H9 (cell line): ENCODE measurements at regions not wholly inside any gene's neighbourhood (a gene's known extent, or its start where the extent isn't known, plus 50 kb on each side); places are given as distances from the start of the nearest gene placed in this dataset.

Source experiments
- DNase-seq: peaks from one replicate; pipeline ENCODE4 v3.0.0-alpha.2; 2017
- H2AFZ ChIP-seq: one replicate; pipeline ENCODE4 v1.6.1; 2013; ENCODE audit warnings: mild to moderate bottlenecking, low read length, control low read depth, moderate library complexity
- H2AK5ac ChIP-seq: 2 replicates; pipeline ENCODE4 v1.6.1; 2013; ENCODE audit warnings: low read length, control low read depth, mixed read lengths; ENCODE audit not compliant: insufficient read length
- H2BK120ac ChIP-seq: one replicate; pipeline ENCODE4 v1.6.1; 2013; ENCODE audit warnings: low read depth, mild to moderate bottlenecking, low read length, control low read depth, inconsistent platforms; ENCODE audit not compliant: poor library complexity, severe bottlenecking
- H2BK12ac ChIP-seq: 2 replicates; pipeline ENCODE4 v1.6.1; 2013; ENCODE audit warnings: low read length, control low read depth, mixed read lengths, low read depth; ENCODE audit not compliant: insufficient read length
- H2BK15ac ChIP-seq: 2 replicates; pipeline ENCODE4 v1.6.1; 2013; ENCODE audit warnings: low read depth, low read length, control low read depth
- H2BK20ac ChIP-seq: one replicate; pipeline ENCODE4 v1.6.1; 2013; ENCODE audit warnings: low read depth, mild to moderate bottlenecking, low read length, control low read depth, inconsistent platforms; ENCODE audit not compliant: poor library complexity, severe bottlenecking
- H2BK5ac ChIP-seq: 2 replicates; pipeline ENCODE4 v1.6.1; 2013; ENCODE audit warnings: low read length, control low read depth, mixed read lengths; ENCODE audit not compliant: insufficient read length
- H3K14ac ChIP-seq: 2 replicates; pipeline ENCODE4 v1.6.1; 2013; ENCODE audit warnings: low read length, control low read depth; ENCODE audit not compliant: insufficient read depth
- H3K18ac ChIP-seq: 2 replicates; pipeline ENCODE4 v1.6.1; 2013; ENCODE audit warnings: low read depth, mild to moderate bottlenecking, mixed read lengths, low read length, control low read depth; ENCODE audit not compliant: insufficient read length
- H3K23ac ChIP-seq: 2 replicates; pipeline ENCODE4 v1.6.1; 2013; ENCODE audit warnings: low read length, control low read depth, mixed read lengths, low read depth; ENCODE audit not compliant: insufficient read length
- H3K23me2 ChIP-seq: 2 replicates; pipeline ENCODE4 v1.6.1; 2013; ENCODE audit warnings: low read depth, mild to moderate bottlenecking, mixed read lengths, low read length, control low read depth; ENCODE audit not compliant: insufficient read length, poor library complexity, severe bottlenecking
- H3K27ac ChIP-seq: 2 replicates; pipeline ENCODE4 v1.5.1; 2013; ENCODE audit warnings: low read length, control low read depth, mixed read lengths, low read depth; ENCODE audit not compliant: insufficient read length
- H3K27me3 ChIP-seq: 2 replicates; pipeline ENCODE4 v1.6.1; 2013; ENCODE audit warnings: low read length, control low read depth, inconsistent platforms; ENCODE audit not compliant: insufficient read depth
- H3K4ac ChIP-seq: 2 replicates; pipeline ENCODE4 v1.6.1; 2013; ENCODE audit warnings: low read depth, mild to moderate bottlenecking, control low read depth, inconsistent platforms, low read length, moderate library complexity
- H3K4me1 ChIP-seq: 2 replicates; pipeline ENCODE4 v1.6.1; 2013; ENCODE audit warnings: low read length, control low read depth, inconsistent platforms; ENCODE audit not compliant: insufficient read depth
- H3K4me2 ChIP-seq: 2 replicates; pipeline ENCODE4 v1.6.1; 2013; ENCODE audit warnings: low read length, control low read depth, mixed read lengths; ENCODE audit not compliant: insufficient read length, insufficient read depth
- H3K56ac ChIP-seq: 2 replicates; pipeline ENCODE4 v1.6.1; 2013; ENCODE audit warnings: low read depth, mild to moderate bottlenecking, mixed read lengths, low read length, control low read depth; ENCODE audit not compliant: insufficient read length
- H3K79me1 ChIP-seq: 2 replicates; pipeline ENCODE4 v1.6.1; 2013; ENCODE audit warnings: low read depth, mild to moderate bottlenecking, moderate library complexity, low read length, control low read depth, inconsistent platforms; ENCODE audit not compliant: insufficient read depth, poor library complexity, severe bottlenecking
- H3K79me2 ChIP-seq: 2 replicates; pipeline ENCODE4 v1.6.1; 2013; ENCODE audit warnings: low read length, control low read depth, inconsistent platforms; ENCODE audit not compliant: insufficient read depth
- H3K9ac ChIP-seq: 2 replicates; pipeline ENCODE4 v1.6.1; 2013; ENCODE audit warnings: low read length, control low read depth, mixed read lengths; ENCODE audit not compliant: insufficient read length; ENCODE audit errors: extremely low read depth
- H3K9me3 ChIP-seq: one replicate; pipeline ENCODE4 v1.6.1; 2013; ENCODE audit warnings: low read depth, low read length, inconsistent platforms; ENCODE audit not compliant: control insufficient read depth
- H3T11ph ChIP-seq: one replicate; pipeline ENCODE4 v1.6.1; 2013; ENCODE audit warnings: mild to moderate bottlenecking, low read length, control low read depth, inconsistent platforms
- H4K20me1 ChIP-seq: one replicate; pipeline ENCODE4 v1.6.1; 2013; ENCODE audit not compliant: control insufficient read depth, insufficient read length, insufficient read depth
- H4K5ac ChIP-seq: 2 replicates; pipeline ENCODE4 v1.6.1; 2013; ENCODE audit warnings: low read depth, mild to moderate bottlenecking, mixed read lengths, low read length, control low read depth; ENCODE audit not compliant: insufficient read length
- H4K8ac ChIP-seq: replicated peaks from 2 replicates; pipeline ENCODE4 v1.6.1; 2013; ENCODE audit warnings: low read length, control low read depth, mixed read lengths, low read depth; ENCODE audit not compliant: insufficient read length
- H4K91ac ChIP-seq: 2 replicates; pipeline ENCODE4 v1.6.1; 2013; ENCODE audit warnings: low read depth, mild to moderate bottlenecking, moderate library complexity, mixed read lengths, low read length, control low read depth; ENCODE audit not compliant: insufficient read length
- H3K27ac Mint-ChIP-seq, 3 experiments: 2 replicates in 2 of 3; 3 replicates in 1 of 3; pipeline ENCODE4 v1.8.0; 2020 to 2021; ENCODE audit warnings: mixed read lengths in 3 of 3, mild to moderate bottlenecking in 1 of 3, moderate library complexity in 1 of 3
- H3K27me3 Mint-ChIP-seq: 2 replicates; pipeline ENCODE4 v1.8.0; 2021; ENCODE audit warnings: low read depth, mild to moderate bottlenecking, moderate library complexity, mixed read lengths
- H3K36me3 Mint-ChIP-seq, 3 experiments: 2 replicates in 2 of 3; 3 replicates in 1 of 3; pipeline ENCODE4 v1.8.0; 2020 to 2021; ENCODE audit warnings: low read depth in 3 of 3, mixed read lengths in 3 of 3; ENCODE audit not compliant: insufficient read depth in 1 of 3
- H3K4me1 Mint-ChIP-seq, 2 experiments: 2 replicates each; pipeline ENCODE4 v1.8.0; 2020; ENCODE audit warnings: mixed read lengths in 2 of 2
- H3K4me3 Mint-ChIP-seq, 2 experiments: 2 replicates in 1 of 2; 3 replicates in 1 of 2; pipeline ENCODE4 v1.8.0; 2020 to 2021; ENCODE audit warnings: mild to moderate bottlenecking in 2 of 2, mixed read lengths in 2 of 2, moderate library complexity in 1 of 2
- H3K9me3 Mint-ChIP-seq, 2 experiments: 2 replicates in 1 of 2; 3 replicates in 1 of 2; pipeline ENCODE4 v1.8.0; 2020; ENCODE audit warnings: mild to moderate bottlenecking in 2 of 2, mixed read lengths in 2 of 2, moderate library complexity in 1 of 2
- CTCF ChIP-seq: fragments of 200-600 bp; sonication (generic); conservative IDR thresholded peaks from 3 replicates; pipeline ENCODE4 v1.8.0; 2021; ENCODE audit warnings: antibody characterized with exemption, mild to moderate bottlenecking
- WGBS: extraction: QIAGEN DNeasy Blood & Tissue Kit; methylation state at CpG from one replicate; pipeline ENCODE4 v1.1.7; 2013; ENCODE audit warnings: missing lambda C conversion rate, low lambda C conversion rate, mixed read lengths; ENCODE audit not compliant: insufficient read length; ENCODE audit errors: extremely low coverage; 5-methylcytosine and 5-hydroxymethylcytosine counted together

DNA sequence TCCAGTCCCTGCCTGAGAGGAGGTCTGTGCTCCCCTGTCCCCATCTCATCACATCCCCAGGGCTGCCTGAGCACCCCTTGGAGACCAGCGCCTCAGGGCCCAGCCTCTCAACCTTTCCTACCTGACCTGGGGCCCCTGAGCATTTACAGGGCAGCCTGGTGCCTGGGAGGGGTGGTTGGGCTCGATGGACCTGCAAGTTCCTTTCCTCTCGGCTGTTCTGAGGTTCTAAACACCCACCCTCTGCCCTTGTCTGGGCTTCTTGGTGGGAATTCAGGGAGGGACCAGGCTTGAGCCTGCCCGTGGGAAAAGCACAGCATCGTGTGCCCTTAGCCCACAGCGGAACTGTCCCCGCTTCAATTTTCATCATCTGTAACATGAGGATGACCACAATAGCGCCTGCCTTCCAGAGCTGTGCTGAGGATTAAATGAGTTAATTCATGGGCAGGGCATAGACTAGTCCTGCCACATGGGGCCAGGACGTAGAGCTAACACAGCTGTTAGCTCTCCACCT lies 91.0 kb upstream of the SH3PXD2B start:
- WGBS, result no CpG with 5 or more reads among the region's 9 CpGs
- H3K14ac ChIP-seq, result no peak overlapping the region
- H3K4me1 ChIP-seq, result no peaks in the 10 kb centered on the region; the same call in 1 of the 2 replicates
- H3K9me3 ChIP-seq, result no peaks in the 10 kb centered on the region
- Mint-ChIP-seq H3K9me3 (peaks cover 0 to 3% of the 10 kb centered on the region in 2 experiments; a peak in 2 of 5 replicates), H3K4me1 (peaks cover 14 to 25% of the 10 kb centered on the region in 2 experiments), H3K27ac (no peak overlapping the region), H3K4me3 (no peak overlapping the region), H3K36me3 (no peaks in the 10 kb centered on the region), H3K27me3 (peaks cover 33% of the 10 kb centered on the region)
- H3K18ac ChIP-seq, result no peak overlapping the region
- no peak overlapping the region for H3T11ph ChIP-seq
- H3K79me2 ChIP-seq, result no peaks in the 10 kb centered on the region
- no peaks in the 10 kb centered on the region for H3K27me3 ChIP-seq
- H2BK15ac ChIP-seq, result no peak overlapping the region
- no peak overlapping the region for H2AFZ ChIP-seq
- no peak overlapping the region for H2AK5ac ChIP-seq
- H4K20me1 ChIP-seq, result no peaks in the 10 kb centered on the region
- H3K23ac ChIP-seq, result no peak overlapping the region
- H3K27ac ChIP-seq, result no peak overlapping the region
- no peak overlapping the region for H3K4ac ChIP-seq
- no peaks in the 10 kb centered on the region for H3K79me1 ChIP-seq
- no peak overlapping the region for H2BK12ac ChIP-seq
- TF ChIP-seq CTCF, result no peak
- H3K9ac ChIP-seq, result no peak overlapping the region
- H4K8ac ChIP-seq, result no peak overlapping the region
- H3K56ac ChIP-seq, result no peak overlapping the region
- no peak overlapping the region for H2BK20ac ChIP-seq
- H2BK5ac ChIP-seq, result no peak overlapping the region
- H3K4me2 ChIP-seq, result no peak overlapping the region
- H4K91ac ChIP-seq, result no peak overlapping the region
- no peaks in the 10 kb centered on the region for H3K23me2 ChIP-seq
- no peak overlapping the region for H4K5ac ChIP-seq
- DNase-seq, result no peak
- H2BK120ac ChIP-seq, result no peak overlapping the region
